ENCODE measurements at regions not wholly inside any gene's neighbourhood (a gene's known extent, or its start where the extent isn't known, plus 50 kb on each side); places are given as distances from the start of the nearest gene placed in this dataset.

- WGBS (ENCODE audit: low lambda C conversion rate), result under 1% methylated on average over 3 of the region's 3 CpGs
- H4K20me1 ChIP-seq (ENCODE audit: insufficient read depth, low read length), result no peaks in the 10 kb centered on the region
- H3K9ac ChIP-seq (ENCODE audit: insufficient read depth, low read depth, low read length), result no peak overlapping the region
- no peak overlapping the region for H3K4me3 ChIP-seq (replicated peaks in 1 of 3; ENCODE audit: insufficient read depth in 1 of 3, low read depth in 2 of 3, low read length in 3 of 3)
- no peaks in the 10 kb centered on the region for H3K79me2 ChIP-seq (ENCODE audit: insufficient read depth, low read length)
- POLR2A ChIA-PET, result no interaction called here
- intact Hi-C loops (cut with micrococcal nuclease; ENCODE audit: unreplicated experiment) (no loop called here), in situ Hi-C loops (cut with HindIII; ENCODE audit: extremely low pct_ligation_motif_present, low pct_unique_long_range_greater_than_20kb) (no loop called here)
- CTCF ChIA-PET (ENCODE audit: low intra/inter-chr PET ratio, low total read pairs), result no interaction called here
- no peaks in the 10 kb centered on the region for H3K36me3 ChIP-seq (replicated peaks in 1 of 2; ENCODE audit: control insufficient read depth in 1 of 2, insufficient read depth in 2 of 2, low read length in 2 of 2)
- no peaks in the 10 kb centered on the region for H3K9me3 ChIP-seq (ENCODE audit: low read length)
- no TSS peak for BruUV-seq (replicated peaks)
- H2AFZ ChIP-seq (ENCODE audit: low read length), result no peak overlapping the region
- no peak overlapping the region for H3K4me2 ChIP-seq (ENCODE audit: low read depth, low read length)
- DNase-seq (ENCODE audit: low spot score) (no peak), ATAC-seq (no peak), FAIRE-seq (no peak)
- no peak overlapping the region for H3K27ac ChIP-seq (ENCODE audit: extremely low read length, insufficient read depth, low read length)
- H3K4me1 ChIP-seq (ENCODE audit: insufficient read depth, low read length), result no peaks in the 10 kb centered on the region
- no peaks in the 10 kb centered on the region for H3K27me3 ChIP-seq (ENCODE audit: control insufficient read depth in 1 of 2, insufficient read depth in 2 of 2, low read length in 2 of 2)
- TF ChIP-seq ZNF33B (CRISPR knock-in tag; IDR thresholded peaks at IDR 0.05), result no peak
- TF ChIP-seq ZNF792 (CRISPR knock-in tag; IDR thresholded peaks at IDR 0.05), result no peak
- TF ChIP-seq SKI (IDR thresholded peaks at IDR 0.05; ENCODE audit: partially characterized antibody), result no peak
- no peak for TF ChIP-seq SUZ12 (IDR thresholded peaks at IDR 0.05; ENCODE audit: low read depth, low read length)
- TF ChIP-seq FOXO1 (CRISPR knock-in tag; IDR thresholded peaks at IDR 0.05), result no peak
- TF ChIP-seq ZNF432 (CRISPR knock-in tag; IDR thresholded peaks at IDR 0.05; ENCODE audit: borderline replicate concordance), result no peak
- TF ChIP-seq, protein P1, sequence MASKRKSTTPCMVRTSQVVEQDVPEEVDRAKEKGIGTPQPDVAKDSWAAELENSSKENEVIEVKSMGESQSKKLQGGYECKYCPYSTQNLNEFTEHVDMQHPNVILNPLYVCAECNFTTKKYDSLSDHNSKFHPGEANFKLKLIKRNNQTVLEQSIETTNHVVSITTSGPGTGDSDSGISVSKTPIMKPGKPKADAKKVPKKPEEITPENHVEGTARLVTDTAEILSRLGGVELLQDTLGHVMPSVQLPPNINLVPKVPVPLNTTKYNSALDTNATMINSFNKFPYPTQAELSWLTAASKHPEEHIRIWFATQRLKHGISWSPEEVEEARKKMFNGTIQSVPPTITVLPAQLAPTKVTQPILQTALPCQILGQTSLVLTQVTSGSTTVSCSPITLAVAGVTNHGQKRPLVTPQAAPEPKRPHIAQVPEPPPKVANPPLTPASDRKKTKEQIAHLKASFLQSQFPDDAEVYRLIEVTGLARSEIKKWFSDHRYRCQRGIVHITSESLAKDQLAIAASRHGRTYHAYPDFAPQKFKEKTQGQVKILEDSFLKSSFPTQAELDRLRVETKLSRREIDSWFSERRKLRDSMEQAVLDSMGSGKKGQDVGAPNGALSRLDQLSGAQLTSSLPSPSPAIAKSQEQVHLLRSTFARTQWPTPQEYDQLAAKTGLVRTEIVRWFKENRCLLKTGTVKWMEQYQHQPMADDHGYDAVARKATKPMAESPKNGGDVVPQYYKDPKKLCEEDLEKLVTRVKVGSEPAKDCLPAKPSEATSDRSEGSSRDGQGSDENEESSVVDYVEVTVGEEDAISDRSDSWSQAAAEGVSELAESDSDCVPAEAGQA (IDR thresholded peaks at IDR 0.05; ENCODE audit: low read depth), result no peak
- TF ChIP-seq, protein P1 (CRISPR knock-in tag; IDR thresholded peaks at IDR 0.05; ENCODE audit: borderline replicate concordance), result no peak
- no peak for TF ChIP-seq TBX3 (IDR thresholded peaks at IDR 0.05; ENCODE audit: borderline replicate concordance)
- TF ChIP-seq NR2F1 (CRISPR knock-in tag; IDR thresholded peaks at IDR 0.05), result no peak
- TF ChIP-seq ZBTB7A (CRISPR knock-in tag; IDR thresholded peaks at IDR 0.05), result no peak
- no peak for TF ChIP-seq ZNF546 (CRISPR knock-in tag; conservative IDR thresholded peaks at IDR 0.05)
- TF ChIP-seq, protein P2, sequence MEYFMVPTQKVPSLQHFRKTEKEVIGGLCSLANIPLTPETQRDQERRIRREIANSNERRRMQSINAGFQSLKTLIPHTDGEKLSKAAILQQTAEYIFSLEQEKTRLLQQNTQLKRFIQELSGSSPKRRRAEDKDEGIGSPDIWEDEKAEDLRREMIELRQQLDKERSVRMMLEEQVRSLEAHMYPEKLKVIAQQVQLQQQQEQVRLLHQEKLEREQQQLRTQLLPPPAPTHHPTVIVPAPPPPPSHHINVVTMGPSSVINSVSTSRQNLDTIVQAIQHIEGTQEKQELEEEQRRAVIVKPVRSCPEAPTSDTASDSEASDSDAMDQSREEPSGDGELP (IDR thresholded peaks at IDR 0.05; ENCODE audit: borderline replicate concordance, low read depth), result no peak
- no peak for TF ChIP-seq ATRX (CRISPR knock-in tag; IDR thresholded peaks at IDR 0.05; ENCODE audit: borderline replicate concordance)
- no peak for TF ChIP-seq TEF (CRISPR knock-in tag; IDR thresholded peaks at IDR 0.05)
- no peak for TF ChIP-seq HNF4G (IDR thresholded peaks at IDR 0.05; ENCODE audit: borderline replicate concordance, low read depth, low read length)
- TF ChIP-seq HNF4G (CRISPR knock-in tag; IDR thresholded peaks at IDR 0.05; ENCODE audit: borderline replicate concordance, low read depth), result no peak
- no peak for TF ChIP-seq ZBTB46 (CRISPR knock-in tag; IDR thresholded peaks at IDR 0.05; ENCODE audit: borderline replicate concordance)
- no peak for TF ChIP-seq MIXL1 (CRISPR knock-in tag; IDR thresholded peaks at IDR 0.05)
Measured at GRCh38 chr18:72089432-72089831, 454.7 kb downstream of the CBLN2 start.

Measured in HepG2 (cell line).